Sigmoid colon (tissue), 6 donors: ENCODE measurements at regions not wholly inside any gene's neighbourhood (a gene's known extent, or its start where the extent isn't known, plus 50 kb on each side); places are given as distances from the start of the nearest gene placed in this dataset.

Source experiments
- DNase-seq: peaks from one replicate; pipeline ENCODE4 v3.0.0-alpha.2; 2019
- H3K27ac ChIP-seq, 4 donors: fragments of 200-600 bp; sonication (generic); one replicate each; pipeline ENCODE4 v1.5.1; 2016 to 2019; ENCODE audit warnings: mild to moderate bottlenecking in 1 of 4
- H3K27me3 ChIP-seq, 3 donors: fragments of 200-600 bp; sonication (generic); one replicate each; pipeline ENCODE4 v1.5.1; 2019; ENCODE audit warnings: mild to moderate bottlenecking in 1 of 3
- H3K36me3 ChIP-seq, 4 donors: fragments of 200-600 bp; sonication (generic); one replicate each; pipeline ENCODE4 v1.5.1; 2016 to 2019
- H3K4me1 ChIP-seq, 4 donors: fragments of 200-600 bp; sonication (generic); one replicate each; pipeline ENCODE4 v1.5.1; 2017 to 2019
- H3K4me3 ChIP-seq, 4 donors: fragments of 200-600 bp; sonication (generic); one replicate each; pipeline ENCODE4 v1.5.1; 2017 to 2019; ENCODE audit warnings: mild to moderate bottlenecking in 2 of 4, moderate library complexity in 1 of 4
- H3K9me3 ChIP-seq, 4 donors: fragments of 200-600 bp in 3 of 4; sonication (generic) in 3 of 4; one replicate each; pipeline versions ENCODE4 v1.5.1 to v1.6.1; 2013 to 2019
- CTCF ChIP-seq, 4 experiments: fragments of 450-650 bp in 3 of 4; fragments of 200-600 bp in 1 of 4; IDR thresholded peaks; one replicate each; pipeline ENCODE4 v1.5.1; 2016 to 2019; ENCODE audit warnings: antibody characterized with exemption in 4 of 4, mild to moderate bottlenecking in 3 of 4, moderate library complexity in 2 of 4
- EP300 ChIP-seq, 4 donors: sonication (generic); formaldehyde crosslinking; IDR thresholded peaks; one replicate each; pipeline ENCODE4 v1.6.1; 2017; ENCODE audit warnings: antibody characterized with exemption in 4 of 4
- POLR2A ChIP-seq, 2 donors: fragments of 450-650 bp; IDR thresholded peaks; one replicate each; pipeline ENCODE4 v1.6.1; 2016; ENCODE audit warnings: antibody characterized with exemption in 2 of 2, mild to moderate bottlenecking in 2 of 2, moderate library complexity in 2 of 2
- POLR2AphosphoS5 ChIP-seq, 4 donors: sonication (generic); formaldehyde crosslinking; IDR thresholded peaks; one replicate each; pipeline ENCODE4 v1.6.1; 2017; ENCODE audit warnings: antibody characterized with exemption in 4 of 4
- WGBS, 2 donors: extraction: QIAGEN DNeasy Blood & Tissue Kit; methylation state at CpG; one replicate each; pipeline ENCODE4 v1.1.7; 2013; 5-methylcytosine and 5-hydroxymethylcytosine counted together
- intact Hi-C: fragments of 100-400 bp; cut with DNase I; formaldehyde crosslinking; loops from one replicate; pipeline ENCODE4 v1.15.1; 2023
- donor health status: healthy with polysubstance abuse.
- donor health status: healthy.

DNA sequence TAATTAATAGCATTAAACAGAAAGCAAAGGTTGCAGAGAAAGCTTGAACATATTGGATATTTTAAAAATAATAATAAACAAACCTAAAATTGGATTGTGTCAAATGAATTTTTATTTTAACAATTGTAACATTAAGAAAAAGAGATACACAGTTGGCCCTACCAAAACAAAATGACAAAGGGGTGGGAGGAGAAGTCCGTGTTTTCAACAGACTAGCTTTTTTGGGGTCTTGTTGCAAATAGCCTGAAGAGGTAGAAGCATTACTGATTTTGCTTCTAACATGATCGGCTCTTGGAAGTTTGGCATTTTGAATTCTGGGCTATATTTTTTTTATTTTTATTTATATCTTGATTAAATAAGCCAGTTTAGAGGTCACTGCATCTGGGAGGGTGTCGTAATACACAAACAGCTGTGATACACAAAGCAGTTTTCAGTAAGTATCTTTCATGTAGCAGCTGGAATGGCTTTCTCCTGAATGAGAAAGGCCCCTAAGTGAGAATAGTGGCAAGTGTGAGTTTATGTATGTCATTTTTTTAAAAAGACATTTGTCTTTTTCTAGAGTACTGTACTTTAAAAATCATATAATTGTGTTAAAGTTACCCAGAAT lies 85.5 kb upstream of the ZNF217 start:
- H3K27ac ChIP-seq = no peak overlapping the region
- intact Hi-C loops = no loop called here

DNA sequence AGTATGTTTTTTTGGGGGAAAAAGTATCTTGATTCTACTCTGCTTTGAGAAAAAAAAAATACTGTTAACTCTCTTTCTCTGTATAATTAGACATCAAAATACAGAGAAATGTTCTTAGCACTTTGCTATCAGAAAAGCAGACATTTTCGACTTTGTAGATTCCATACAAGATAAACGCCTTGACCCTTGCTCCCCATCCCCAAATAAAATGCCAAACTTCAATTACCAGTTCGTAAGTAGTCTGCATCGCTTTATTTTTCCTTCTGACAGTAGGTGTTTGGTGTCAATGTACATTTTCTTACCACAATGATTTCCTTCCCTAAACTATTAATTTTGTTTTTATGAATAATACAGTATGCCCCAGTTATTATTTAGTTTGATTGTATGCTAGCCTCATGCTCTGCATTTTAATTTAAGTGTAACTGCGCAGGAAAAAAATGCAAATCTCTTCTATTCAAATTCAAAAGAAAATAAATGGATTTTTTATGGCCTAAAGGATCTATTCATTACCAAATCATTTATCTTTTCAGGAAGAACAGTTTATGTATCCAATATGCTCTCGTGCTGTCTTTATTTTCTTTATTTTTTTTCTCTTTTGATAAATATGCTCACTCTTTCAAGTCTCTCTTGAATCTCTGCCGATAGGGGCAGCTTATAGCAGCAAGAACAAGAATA lies 84.8 kb upstream of the ZNF217 start:
- intact Hi-C loops = no loop called here
- TF ChIP-seq CTCF (IDR thresholded peaks at IDR 0.05) = peak in 1 of 4 experiments; percentile 16
- TF ChIP-seq EP300 (IDR thresholded peaks at IDR 0.05) = no peak
- Histone ChIP-seq H3K27ac (no peak overlapping the region), H3K36me3 (no peaks in the 10 kb centered on the region), H3K4me1 (peaks cover 0 to 15% (median 10%) of the 10 kb centered on the region in 4 donors), H3K9me3 (no peaks in the 10 kb centered on the region), H3K27me3 (no peaks in the 10 kb centered on the region), H3K4me3 (no peak overlapping the region)
- DNase-seq = no peak
- 42 to 51% methylated on average over 7 of the region's 7 CpGs for WGBS, 2 donors

More for the DNA sequence above, 85.5 kb upstream of the ZNF217 start:
- WGBS, 2 donors = 77 to 83% methylated on average over 3 of the region's 3 CpGs
- Histone ChIP-seq H3K36me3 (no peaks in the 10 kb centered on the region), H3K9me3 (no peaks in the 10 kb centered on the region), H3K27me3 (no peaks in the 10 kb centered on the region), H3K4me3 (no peak overlapping the region), H3K4me1 (peaks cover 0 to 15% (median 10%) of the 10 kb centered on the region in 4 donors)
- TF ChIP-seq POLR2A (IDR thresholded peaks at IDR 0.05) (no peak), EP300 (IDR thresholded peaks at IDR 0.05) (no peak), CTCF (IDR thresholded peaks at IDR 0.05) (no peak), POLR2AphosphoS5 (IDR thresholded peaks at IDR 0.05) (no peak)
- no peak for DNase-seq

DNA sequence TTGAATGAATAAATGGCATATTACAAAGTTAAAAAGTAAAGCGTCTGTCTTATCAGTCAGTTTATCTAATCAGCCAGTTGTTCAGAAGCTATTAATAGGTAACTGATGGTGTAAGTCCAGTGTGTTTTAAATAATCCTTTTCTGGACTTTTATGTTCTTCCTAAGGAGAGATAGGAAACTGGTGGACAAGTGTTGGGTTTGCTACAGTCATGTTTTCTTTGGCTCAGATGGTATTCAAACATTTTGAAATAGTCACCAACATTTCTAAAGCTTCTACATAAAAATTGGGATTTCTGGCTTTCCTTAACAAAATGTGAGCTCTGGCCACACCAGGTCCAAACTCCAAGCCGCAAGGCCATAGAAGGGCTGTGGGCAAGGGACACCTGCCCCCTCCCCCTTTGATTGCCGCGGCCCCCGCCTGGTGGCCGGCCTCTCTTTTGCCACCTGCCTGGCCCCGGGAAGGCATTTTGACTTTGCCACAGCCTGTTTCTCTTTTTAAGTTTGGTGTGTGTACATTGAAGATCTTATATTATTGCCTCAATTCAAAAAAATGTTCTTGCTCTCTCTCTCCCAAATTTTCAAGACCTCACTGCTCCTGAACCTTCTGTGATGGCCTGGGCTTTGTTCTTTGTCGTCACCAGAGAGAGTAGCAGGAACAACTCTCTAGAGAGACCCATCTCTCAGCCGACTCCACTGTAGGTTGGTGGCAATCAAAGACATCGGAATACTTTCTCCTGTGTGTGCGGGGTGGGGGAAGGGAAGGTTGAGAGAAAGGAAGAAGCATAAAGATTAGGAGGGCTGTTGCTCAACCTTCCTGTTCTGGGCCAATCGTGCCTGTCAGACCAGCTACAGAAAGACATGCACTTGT lies 84.0 kb upstream of the ZNF217 start:
- intact Hi-C loops = no loop called here

GRCh38 chr20:53676987-53677386 lies 83.3 kb upstream of the ZNF217 start:
- H3K4me1 ChIP-seq = peaks cover 0 to 15% (median 10%) of the 10 kb centered on the region in 4 donors
- H3K9me3 ChIP-seq = no peaks in the 10 kb centered on the region
- no peak overlapping the region for H3K27ac ChIP-seq
- H3K36me3 ChIP-seq = no peaks in the 10 kb centered on the region
- DNase-seq = no peak
- H3K4me3 ChIP-seq = no peak overlapping the region
- intact Hi-C loops = no loop called here
- WGBS, 2 donors = 93 to 97% methylated on average over 8 of the region's 8 CpGs
- TF ChIP-seq POLR2AphosphoS5 (IDR thresholded peaks at IDR 0.05) = no peak
- no peaks in the 10 kb centered on the region for H3K27me3 ChIP-seq

More for the DNA sequence above, 84.0 kb upstream of the ZNF217 start:
- no peaks in the 10 kb centered on the region for H3K36me3 ChIP-seq
- no peak for DNase-seq
- TF ChIP-seq CTCF (IDR thresholded peaks at IDR 0.05) = no peak
- no peak for TF ChIP-seq POLR2AphosphoS5 (IDR thresholded peaks at IDR 0.05)
- no peak for TF ChIP-seq EP300 (IDR thresholded peaks at IDR 0.05)
- no peak for TF ChIP-seq POLR2A (IDR thresholded peaks at IDR 0.05)
- H3K9me3 ChIP-seq = no peaks in the 10 kb centered on the region
- WGBS, 2 donors = 16 to 37% methylated on average over 12 of the region's 12 CpGs
- H3K4me3 ChIP-seq = no peak overlapping the region
- peaks cover 0 to 15% (median 10%) of the 10 kb centered on the region in 4 donors for H3K4me1 ChIP-seq
- H3K27me3 ChIP-seq = no peaks in the 10 kb centered on the region
- H3K27ac ChIP-seq = no peak overlapping the region

DNA sequence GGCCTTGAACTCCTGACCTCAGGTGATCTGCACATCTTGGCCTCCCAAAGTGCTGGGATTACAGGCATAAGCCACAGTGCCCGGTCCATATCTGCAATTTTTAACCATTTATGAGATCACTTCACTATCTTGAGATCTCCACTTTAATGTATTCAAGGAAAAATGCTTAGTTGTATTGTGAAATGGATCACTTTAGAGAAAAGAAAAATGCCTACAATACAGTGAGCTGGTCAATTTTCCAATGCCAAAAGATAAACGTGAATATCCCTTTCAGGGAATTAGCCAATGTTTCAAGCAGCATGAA lies 82.8 kb upstream of the ZNF217 start:
- Histone ChIP-seq H3K9me3 (no peaks in the 10 kb centered on the region), H3K4me1 (peaks cover 0 to 15% (median 10%) of the 10 kb centered on the region in 4 donors), H3K27me3 (no peaks in the 10 kb centered on the region), H3K27ac (no peak overlapping the region), H3K4me3 (no peak overlapping the region), H3K36me3 (no peaks in the 10 kb centered on the region)
- no peak for DNase-seq
- intact Hi-C loops = no loop called here
- WGBS, 2 donors = 83 to 91% methylated on average over 2 of the region's 2 CpGs
- TF ChIP-seq CTCF (IDR thresholded peaks at IDR 0.05) (no peak), POLR2A (IDR thresholded peaks at IDR 0.05) (no peak), POLR2AphosphoS5 (IDR thresholded peaks at IDR 0.05) (no peak), EP300 (IDR thresholded peaks at IDR 0.05) (no peak)
